HEK293T (cell line): ENCODE measurements at regions not wholly inside any gene's neighbourhood (a gene's known extent, or its start where the extent isn't known, plus 50 kb on each side); places are given as distances from the start of the nearest gene placed in this dataset.
A peak's percentile ranks its signal among the peaks of the same experiment; 100 is the strongest.

Source experiments
- CTCF ChIA-PET: fragments of 350-600 bp; formaldehyde crosslinking; extraction: SDS; loops from one replicate; lab custom pipeline; 2021; ENCODE audit warnings: antibody characterized with exemption, inconsistent platforms; lab: Yijun Ruan, JAX
- POLR2A ChIA-PET: fragments of 350-600 bp; formaldehyde crosslinking; extraction: SDS; loops from one replicate; lab custom pipeline; 2020; ENCODE audit warnings: antibody characterized with exemption, inconsistent platforms; lab: Yijun Ruan, JAX
- DNase-seq: peaks from one replicate; pipeline ENCODE4 v3.0.0; 2012; ENCODE audit warnings: mixed read lengths; ENCODE audit errors: extremely low spot score
- ARNT ChIP-seq: fragments of 450-650 bp; IDR thresholded peaks from 2 replicates; pipeline ENCODE4 v1.6.1; 2017; ENCODE audit warnings: mild to moderate bottlenecking
- BHLHE40 ChIP-seq: fragments of 450-650 bp; IDR thresholded peaks from 2 replicates; pipeline ENCODE4 v1.6.1; 2016; ENCODE audit warnings: mild to moderate bottlenecking, moderate library complexity, borderline replicate concordance
- CTBP1 ChIP-seq: fragments of 450-650 bp; IDR thresholded peaks from 2 replicates; pipeline ENCODE4 v1.6.1; 2016; ENCODE audit warnings: borderline replicate concordance
- ELF4 ChIP-seq: fragments of 450-650 bp; IDR thresholded peaks from 2 replicates; pipeline ENCODE4 v1.6.1; 2017; ENCODE audit warnings: antibody characterized with exemption
- FOXA1 ChIP-seq: fragments of 450-650 bp; IDR thresholded peaks from 2 replicates; pipeline ENCODE4 v1.6.1; 2016; ENCODE audit warnings: mild to moderate bottlenecking
- FOXK2 ChIP-seq: fragments of 450-650 bp; IDR thresholded peaks from 2 replicates; pipeline ENCODE4 v1.6.1; 2016; ENCODE audit warnings: mild to moderate bottlenecking
- FOXM1 ChIP-seq: fragments of 450-650 bp; IDR thresholded peaks from 2 replicates; pipeline ENCODE4 v1.6.1; 2017; ENCODE audit warnings: mild to moderate bottlenecking, borderline replicate concordance
- HDGF ChIP-seq: fragments of 450-650 bp; IDR thresholded peaks from 2 replicates; pipeline ENCODE4 v1.6.1; 2017; ENCODE audit warnings: antibody characterized with exemption, borderline replicate concordance
- L3MBTL2 ChIP-seq: fragments of 450-650 bp; conservative IDR thresholded peaks from 2 replicates; pipeline ENCODE4 v1.6.1; 2016; ENCODE audit warnings: mild to moderate bottlenecking
- LEF1 ChIP-seq: fragments of 450-650 bp; IDR thresholded peaks from 2 replicates; pipeline ENCODE4 v1.6.1; 2017; ENCODE audit warnings: mild to moderate bottlenecking, borderline replicate concordance
- NFRKB ChIP-seq: fragments of 450-650 bp; IDR thresholded peaks from 2 replicates; pipeline ENCODE4 v1.6.1; 2016; ENCODE audit warnings: mild to moderate bottlenecking, moderate library complexity
- SP1 ChIP-seq: fragments of 450-650 bp; IDR thresholded peaks from 2 replicates; pipeline ENCODE4 v1.6.1; 2017
- SUZ12 ChIP-seq: fragments of 450-650 bp; IDR thresholded peaks from 2 replicates; pipeline ENCODE4 v1.6.1; 2016; ENCODE audit warnings: mild to moderate bottlenecking
- TARDBP ChIP-seq: fragments of 450-650 bp; IDR thresholded peaks from 2 replicates; pipeline ENCODE4 v1.6.1; 2016
- ZNF384 ChIP-seq: fragments of 450-650 bp; IDR thresholded peaks from 2 replicates; pipeline ENCODE4 v1.6.1; 2016
- TF ChIP-seq, protein P1 (sequence below): fragments of 450-650 bp; IDR thresholded peaks from 2 replicates; pipeline ENCODE4 v1.6.1; 2016

DNA sequence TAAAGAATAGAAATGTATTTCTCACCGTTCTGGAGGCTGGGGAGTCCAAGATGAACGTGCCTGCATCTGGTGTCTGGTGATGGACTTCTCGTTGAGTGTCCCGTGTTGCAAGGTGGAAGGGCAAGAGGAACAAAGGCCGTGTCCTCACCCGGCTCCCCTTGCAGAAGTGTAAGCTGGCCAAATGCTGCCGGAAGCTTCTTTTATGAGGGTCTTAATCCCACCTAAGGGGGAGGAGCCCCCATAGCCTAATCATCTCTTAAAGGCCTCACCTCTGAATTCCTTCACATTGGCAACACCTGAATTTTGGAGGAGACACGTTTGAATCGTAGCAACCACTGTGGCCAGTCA lies 99.1 kb upstream of the DAP start:
- no peak for DNase-seq
- TF ChIP-seq ZNF384: no peak
- TF ChIP-seq NFRKB: no peak
- no peak for TF ChIP-seq FOXM1
- TF ChIP-seq CTBP1: no peak
- ChIA-PET POLR2A (no interaction called here), CTCF (no interaction called here)

DNA sequence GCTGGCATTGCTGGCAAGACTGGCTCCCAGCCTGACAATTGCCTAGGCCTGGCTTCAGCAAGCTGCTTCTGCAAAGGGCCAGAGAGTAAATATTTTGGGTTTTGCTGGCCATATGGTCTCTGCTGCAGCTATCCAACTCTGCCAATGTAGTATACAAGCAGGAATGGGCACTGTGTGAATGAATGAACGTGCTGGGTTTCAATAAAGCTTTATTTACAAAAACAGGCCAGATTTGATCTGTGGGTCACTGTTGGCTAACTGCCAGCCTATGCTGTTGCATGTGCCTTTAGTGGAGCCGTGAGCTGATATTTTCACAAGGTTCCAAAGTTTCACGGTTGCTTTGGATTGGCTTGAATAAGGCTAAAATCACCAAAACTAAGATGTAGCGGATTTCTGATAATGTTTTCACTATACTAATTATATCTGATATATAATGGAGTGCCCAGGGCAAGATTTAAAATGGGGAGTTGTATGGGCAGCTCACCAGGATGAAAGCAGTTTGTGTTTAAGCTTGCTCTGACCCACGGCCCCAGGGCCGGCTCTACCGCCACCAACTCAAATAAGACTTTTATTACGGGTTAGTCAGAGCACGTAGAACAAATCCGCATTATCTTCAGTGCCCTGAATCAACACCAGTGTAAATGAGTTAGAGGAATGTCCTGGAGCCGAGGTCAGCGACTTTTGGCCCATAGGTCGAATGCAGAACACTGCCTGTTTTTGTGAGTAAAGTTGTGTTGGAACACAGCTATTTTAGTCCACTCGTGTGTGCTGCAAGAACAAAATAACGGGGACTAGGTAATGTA lies 98.6 kb upstream of the DAP start:
- TF ChIP-seq BHLHE40: no peak
- no peak for TF ChIP-seq CTBP1
- no peak for TF ChIP-seq SP1
- no peak for TF ChIP-seq FOXK2
- no peak for TF ChIP-seq HDGF
- TF ChIP-seq TARDBP: no peak
- no peak for TF ChIP-seq FOXM1
- no peak for TF ChIP-seq FOXA1
- no peak for TF ChIP-seq ARNT
- TF ChIP-seq, protein P1, sequence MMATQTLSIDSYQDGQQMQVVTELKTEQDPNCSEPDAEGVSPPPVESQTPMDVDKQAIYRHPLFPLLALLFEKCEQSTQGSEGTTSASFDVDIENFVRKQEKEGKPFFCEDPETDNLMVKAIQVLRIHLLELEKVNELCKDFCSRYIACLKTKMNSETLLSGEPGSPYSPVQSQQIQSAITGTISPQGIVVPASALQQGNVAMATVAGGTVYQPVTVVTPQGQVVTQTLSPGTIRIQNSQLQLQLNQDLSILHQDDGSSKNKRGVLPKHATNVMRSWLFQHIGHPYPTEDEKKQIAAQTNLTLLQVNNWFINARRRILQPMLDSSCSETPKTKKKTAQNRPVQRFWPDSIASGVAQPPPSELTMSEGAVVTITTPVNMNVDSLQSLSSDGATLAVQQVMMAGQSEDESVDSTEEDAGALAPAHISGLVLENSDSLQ: no peak
- no peak for TF ChIP-seq L3MBTL2
- TF ChIP-seq NFRKB: no peak
- TF ChIP-seq ZNF384: no peak
- TF ChIP-seq LEF1: no peak
- no peak for TF ChIP-seq SUZ12
- TF ChIP-seq ELF4: no peak
- ChIA-PET CTCF (no interaction called here), POLR2A (no interaction called here)
- no peak for DNase-seq

DNA sequence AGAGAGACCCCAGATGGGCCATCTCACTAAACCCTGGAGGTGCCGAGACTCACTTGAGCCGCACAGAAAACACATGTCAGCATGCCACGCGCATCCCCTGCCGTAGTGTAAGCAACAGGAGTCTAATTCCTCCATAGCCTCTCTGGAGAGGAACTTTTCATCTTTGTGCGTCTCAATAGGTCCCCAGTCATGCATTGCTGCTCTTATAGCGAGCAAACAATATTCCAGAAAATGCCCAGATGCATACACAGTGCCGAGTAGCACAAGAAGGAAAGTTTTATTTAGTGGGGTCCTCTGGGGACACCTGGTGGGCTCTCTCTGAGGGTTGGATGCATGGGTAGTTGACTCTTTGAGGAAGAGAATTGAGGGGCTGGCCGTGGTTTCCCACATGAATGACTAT lies 97.9 kb upstream of the DAP start:
- ChIA-PET POLR2A (no interaction called here), CTCF (no interaction called here)
- no peak for DNase-seq
- TF ChIP-seq ARNT: no peak
- TF ChIP-seq BHLHE40: no peak
- TF ChIP-seq HDGF: no peak
- TF ChIP-seq FOXM1: no peak
- no peak for TF ChIP-seq ZNF384

DNA sequence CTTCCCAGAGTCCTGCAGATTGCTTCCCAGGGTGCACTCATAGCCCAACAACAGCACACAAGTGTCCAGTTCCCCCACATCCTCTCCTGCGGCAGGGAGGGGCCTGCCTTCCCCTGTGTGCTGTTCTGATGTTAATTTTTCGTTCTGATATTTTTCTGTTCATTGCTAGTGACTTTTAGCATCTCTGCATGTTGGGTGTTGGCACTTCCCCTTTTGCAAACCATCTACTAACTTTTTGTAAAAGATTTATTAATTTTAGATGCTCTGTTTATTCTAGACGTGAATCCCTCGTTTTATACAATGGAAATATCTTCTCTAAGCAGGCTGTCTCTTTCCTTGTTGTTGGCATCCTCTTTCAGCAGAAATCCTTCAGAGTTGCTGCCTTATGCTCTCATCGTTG lies 97.3 kb upstream of the DAP start:
- CTCF ChIA-PET: no interaction called here
- POLR2A ChIA-PET: no interaction called here
- TF ChIP-seq BHLHE40: no peak
- no peak for TF ChIP-seq FOXM1
- TF ChIP-seq TARDBP: no peak
- TF ChIP-seq FOXK2: no peak
- TF ChIP-seq, protein P1: no peak
- no peak for TF ChIP-seq HDGF
- no peak for TF ChIP-seq ARNT
- TF ChIP-seq CTBP1: no peak
- TF ChIP-seq LEF1: no peak
- TF ChIP-seq ZNF384: no peak
- no peak for TF ChIP-seq SUZ12
- no peak for TF ChIP-seq NFRKB
- no peak for TF ChIP-seq SP1
- no peak for TF ChIP-seq L3MBTL2
- no peak for TF ChIP-seq FOXA1
- no peak for TF ChIP-seq ELF4
- DNase-seq: no peak

DNA sequence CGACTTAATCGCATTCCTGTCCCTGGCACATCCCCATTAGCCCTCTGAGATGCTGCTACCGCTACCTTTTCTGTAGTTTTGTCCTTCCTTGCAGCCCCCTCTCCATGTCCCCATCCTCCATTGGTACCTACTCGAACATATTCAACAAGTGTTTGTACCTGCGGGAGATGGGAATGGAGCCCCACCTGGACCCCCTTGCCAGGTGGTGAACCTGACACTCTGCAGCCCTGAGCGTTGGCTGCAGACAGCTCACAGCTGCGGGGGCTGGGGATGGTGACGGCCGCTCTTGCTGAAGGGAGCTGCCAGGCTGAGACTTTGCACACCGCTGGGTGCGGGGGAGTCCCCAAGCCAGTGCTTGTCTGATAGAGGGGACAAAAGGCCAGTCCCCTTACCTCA lies 96.3 kb upstream of the DAP start:
- no peak for DNase-seq
- CTCF ChIA-PET: interaction anchor here (0.7 to 2.5 kb wide), 5 partner anchors 10 to 120 kb away, joined by 3 to 15 read pairs (median 4); no protein-coding TSS in a partner anchor
- POLR2A ChIA-PET: no interaction called here
- TF ChIP-seq TARDBP (no peak), HDGF (no peak), FOXA1 (no peak), NFRKB (no peak), ELF4 (no peak), L3MBTL2 (no peak), SUZ12 (no peak), ZNF384 (no peak), LEF1 (no peak), SP1 (no peak), FOXK2 (no peak)
- TF ChIP-seq, protein P1: no peak

DNA sequence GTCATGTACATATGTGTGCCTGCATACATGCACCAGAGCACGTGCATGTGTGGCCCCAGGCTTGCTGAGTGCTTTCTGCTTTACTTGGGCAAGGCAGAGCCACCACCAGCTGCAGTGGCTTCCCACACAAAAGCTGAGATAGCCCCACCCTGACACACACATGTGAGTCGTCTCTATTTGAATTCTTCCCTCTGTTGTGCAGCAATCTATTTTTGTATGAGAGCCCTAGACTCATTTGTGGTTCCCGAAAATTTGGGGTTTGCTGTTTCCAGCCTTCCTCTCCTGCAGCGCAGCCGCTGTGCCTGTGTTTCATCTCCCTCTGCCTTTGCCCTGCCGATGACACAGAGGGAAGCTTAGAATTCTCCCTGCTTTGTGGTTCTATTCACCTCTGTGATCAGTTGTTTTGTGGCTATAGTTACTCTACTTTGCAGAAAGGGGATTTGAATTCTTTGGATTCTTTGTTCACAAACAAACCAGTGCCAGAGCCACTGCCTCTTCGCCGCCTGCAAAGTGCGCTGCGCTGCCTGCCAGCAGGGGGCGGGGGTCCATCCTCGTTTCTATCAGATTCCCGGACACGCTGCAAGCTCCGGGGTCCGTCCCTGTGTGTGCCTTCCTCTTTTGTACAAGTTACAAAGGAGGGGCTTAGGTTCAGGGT lies 95.8 kb upstream of the DAP start:
- ChIA-PET CTCF (interaction anchor here (0.7 to 2.5 kb wide), 8 partner anchors 10 to 147 kb away, joined by 3 to 15 read pairs (median 4); no protein-coding TSS in a partner anchor), POLR2A (no interaction called here)
- peak; percentile 67 for DNase-seq
- TF ChIP-seq FOXK2 (no peak), LEF1 (no peak), FOXM1 (no peak), ZNF384 (no peak), CTBP1 (no peak), TARDBP (no peak), SUZ12 (no peak), SP1 (no peak)
- TF ChIP-seq, protein P1: no peak
